SU-DHL-6 (cell line): ENCODE measurements at regions not wholly inside any gene's neighbourhood (a gene's known extent, or its start where the extent isn't known, plus 50 kb on each side); places are given as distances from the start of the nearest gene placed in this dataset.
"Not testable (repeated sequence)": the region's sequence is repeated elsewhere in the genome, so short reads cannot be mapped to it uniquely, and the experiment has no call there.

ENCODE experiments used
- H2AFZ ChIP-seq: fragments of 200-600 bp; sonication (generic); 2 replicates; pipeline ENCODE4 v1.6.1; 2014; ENCODE audit warnings: low read depth, mild to moderate bottlenecking, moderate library complexity, mixed read lengths, antibody characterized with exemption, low read length; ENCODE audit not compliant: severe bottlenecking
- H3F3A ChIP-seq: fragments of 200-600 bp; shearing (Covaris generic); 2 replicates; pipeline ENCODE4 v1.6.0; 2016; ENCODE audit warnings: antibody characterized with exemption, mild to moderate bottlenecking; ENCODE audit not compliant: insufficient read depth
- H3K27ac ChIP-seq: fragments of 200-600 bp; sonication (generic); 2 replicates; pipeline ENCODE4 v1.5.1; 2016; ENCODE audit warnings: low read depth, mild to moderate bottlenecking, low read length, moderate library complexity, mixed read lengths
- H3K27me3 ChIP-seq: fragments of 200-600 bp; sonication (generic), shearing (Covaris generic); 2 replicates; pipeline ENCODE4 v1.6.0; 2014; ENCODE audit warnings: mild to moderate bottlenecking, low read length
- H3K36me3 ChIP-seq: fragments of 200-600 bp; sonication (generic); 2 replicates; pipeline ENCODE4 v1.6.1; 2014; ENCODE audit warnings: mild to moderate bottlenecking, low read length, mixed read lengths
- H3K4me2 ChIP-seq: fragments of 300-600, 200-600 bp; shearing (Covaris generic), sonication (generic); 2 replicates; pipeline ENCODE4 v1.6.0; 2014; ENCODE audit warnings: low read length, low read depth, mild to moderate bottlenecking; ENCODE audit not compliant: poor library complexity, severe bottlenecking
- H3K4me3 ChIP-seq: fragments of 200-600 bp; sonication (generic); 2 replicates; pipeline ENCODE4 v1.5.1; 2014; ENCODE audit warnings: antibody characterized with exemption, low read length, mild to moderate bottlenecking, mixed read lengths; ENCODE audit not compliant: insufficient read depth, poor library complexity, severe bottlenecking
- H3K79me2 ChIP-seq: fragments of 200-600 bp; sonication (generic); 2 replicates; pipeline ENCODE4 v1.6.1; 2014; ENCODE audit warnings: mild to moderate bottlenecking, low read length, moderate library complexity; ENCODE audit not compliant: insufficient read depth
- H3K9ac ChIP-seq: fragments of 200-600 bp; sonication (generic); 2 replicates; pipeline ENCODE4 v1.7.0; 2014; ENCODE audit warnings: mild to moderate bottlenecking, low read length
- H3K9me2 ChIP-seq: fragments of 200-600 bp; sonication (generic); replicated peaks from 2 replicates; pipeline ENCODE4 v1.6.1; 2014; ENCODE audit warnings: low read length; ENCODE audit not compliant: insufficient read depth
- H3K9me3 ChIP-seq: fragments of 200-600 bp; sonication (generic); 2 replicates; pipeline ENCODE4 v1.6.1; 2014; ENCODE audit warnings: low read length, mixed read lengths; ENCODE audit not compliant: insufficient read depth
- H4K20me1 ChIP-seq: fragments of 200-600 bp; sonication (generic); 2 replicates; pipeline ENCODE4 v1.6.1; 2014; ENCODE audit warnings: low read depth, mild to moderate bottlenecking, antibody characterized with exemption, low read length, moderate library complexity, mixed read lengths
- EZH2phosphoT487 ChIP-seq: fragments of 200-600 bp; sonication (generic), shearing (Covaris generic); conservative IDR thresholded peaks from 2 replicates; pipeline ENCODE4 v1.6.1; 2018; ENCODE audit warnings: mild to moderate bottlenecking, antibody characterized with exemption, low read length, moderate library complexity, mixed read lengths
- TF ChIP-seq, protein P1 (sequence below): fragments of 200-600 bp; sonication (generic); IDR thresholded peaks from one replicate; pipeline ENCODE4 v1.5.1; 2017; ENCODE audit warnings: antibody characterized with exemption, mild to moderate bottlenecking, low read length, moderate library complexity; ENCODE audit not compliant: insufficient read depth, poor library complexity, severe bottlenecking

DNA sequence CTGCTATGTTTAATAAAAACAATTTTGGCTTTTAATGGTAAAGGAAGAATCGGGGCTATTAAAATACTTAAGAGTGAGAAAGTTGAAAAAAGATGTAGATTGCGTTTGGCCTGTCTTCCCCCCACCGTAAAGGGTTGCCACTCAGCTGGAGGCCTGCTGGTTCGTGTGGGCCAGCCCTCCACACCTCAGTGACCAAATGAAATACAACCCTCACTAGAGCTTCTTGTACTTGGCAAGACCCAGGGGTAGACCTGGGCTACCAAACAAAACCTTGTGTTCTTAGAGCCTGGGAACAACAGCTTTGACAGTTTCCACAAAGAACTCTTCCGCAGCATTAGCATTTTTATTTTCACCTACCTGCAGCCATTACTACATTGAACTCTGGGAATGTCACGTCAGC, 152.8 kb upstream of the PABPC3 start:
- Histone ChIP-seq H3K4me3 (no peak overlapping the region), H3K9me2 (no peaks in the 10 kb centered on the region), H3K27ac (no peak overlapping the region), H3K27me3 (no peaks in the 10 kb centered on the region), H3K9ac (no peak overlapping the region), H2AFZ (no peak overlapping the region), H3K9me3 (no peaks in the 10 kb centered on the region), H3K4me2 (no peak overlapping the region), H3K79me2 (no peaks in the 10 kb centered on the region), H3F3A (no peaks in the 10 kb centered on the region), H3K36me3 (no peaks in the 10 kb centered on the region), H4K20me1 (no peaks in the 10 kb centered on the region)
- TF ChIP-seq EZH2phosphoT487: no peak
- TF ChIP-seq, protein P1, sequence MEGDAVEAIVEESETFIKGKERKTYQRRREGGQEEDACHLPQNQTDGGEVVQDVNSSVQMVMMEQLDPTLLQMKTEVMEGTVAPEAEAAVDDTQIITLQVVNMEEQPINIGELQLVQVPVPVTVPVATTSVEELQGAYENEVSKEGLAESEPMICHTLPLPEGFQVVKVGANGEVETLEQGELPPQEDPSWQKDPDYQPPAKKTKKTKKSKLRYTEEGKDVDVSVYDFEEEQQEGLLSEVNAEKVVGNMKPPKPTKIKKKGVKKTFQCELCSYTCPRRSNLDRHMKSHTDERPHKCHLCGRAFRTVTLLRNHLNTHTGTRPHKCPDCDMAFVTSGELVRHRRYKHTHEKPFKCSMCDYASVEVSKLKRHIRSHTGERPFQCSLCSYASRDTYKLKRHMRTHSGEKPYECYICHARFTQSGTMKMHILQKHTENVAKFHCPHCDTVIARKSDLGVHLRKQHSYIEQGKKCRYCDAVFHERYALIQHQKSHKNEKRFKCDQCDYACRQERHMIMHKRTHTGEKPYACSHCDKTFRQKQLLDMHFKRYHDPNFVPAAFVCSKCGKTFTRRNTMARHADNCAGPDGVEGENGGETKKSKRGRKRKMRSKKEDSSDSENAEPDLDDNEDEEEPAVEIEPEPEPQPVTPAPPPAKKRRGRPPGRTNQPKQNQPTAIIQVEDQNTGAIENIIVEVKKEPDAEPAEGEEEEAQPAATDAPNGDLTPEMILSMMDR: no peak

DNA sequence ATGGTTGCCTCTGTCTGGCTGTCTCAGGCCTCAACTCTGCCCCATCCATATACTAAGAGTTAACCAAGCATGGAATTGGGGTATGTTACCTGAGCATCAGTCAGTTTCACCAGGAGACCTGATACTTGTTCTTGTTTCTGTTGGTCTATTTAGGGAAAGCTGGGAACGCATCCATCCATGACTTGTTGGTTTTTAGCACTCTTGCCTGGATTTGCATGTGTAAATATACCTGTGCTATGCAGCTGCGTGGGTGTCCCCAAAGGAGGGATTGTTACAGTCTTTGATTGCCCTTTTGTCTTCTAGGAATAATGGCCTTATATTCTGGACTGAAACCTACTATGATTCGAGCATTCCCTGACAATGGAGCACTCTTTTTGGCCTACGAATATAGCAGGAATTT, 151.9 kb upstream of the PABPC3 start:
- not testable (repeated sequence) for H3K27ac ChIP-seq, H3K79me2 ChIP-seq, H3K36me3 ChIP-seq, H3K9me2 ChIP-seq, H3K4me2 ChIP-seq, H4K20me1 ChIP-seq, H2AFZ ChIP-seq, H3F3A ChIP-seq, H3K9me3 ChIP-seq, H3K9ac ChIP-seq, H3K27me3 ChIP-seq, H3K4me3 ChIP-seq

DNA sequence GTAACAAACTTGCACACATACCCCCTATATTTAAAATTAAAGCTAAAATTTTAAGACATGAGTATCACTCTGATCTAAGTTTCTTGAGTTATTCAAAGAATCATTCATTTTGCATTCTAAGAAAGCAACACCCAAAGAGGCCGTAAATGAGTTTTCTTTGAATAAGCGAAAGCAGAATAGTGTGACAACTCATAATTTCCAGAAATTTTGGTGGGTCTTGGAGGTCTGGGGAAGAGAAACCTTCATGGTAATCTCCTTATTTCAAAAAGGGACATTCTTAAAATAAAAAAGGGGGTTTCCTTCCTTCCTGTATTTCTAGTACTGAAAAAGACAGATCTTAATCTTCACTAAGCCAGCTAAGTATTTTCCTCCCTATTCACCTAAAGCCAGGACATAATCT, 147.0 kb upstream of the PABPC3 start:
- not testable (repeated sequence) for H3K4me3 ChIP-seq, H4K20me1 ChIP-seq, H3K9me3 ChIP-seq, H3F3A ChIP-seq, H3K36me3 ChIP-seq, H3K9me2 ChIP-seq, H3K27me3 ChIP-seq, H3K79me2 ChIP-seq, H2AFZ ChIP-seq, H3K27ac ChIP-seq, H3K9ac ChIP-seq, H3K4me2 ChIP-seq

DNA sequence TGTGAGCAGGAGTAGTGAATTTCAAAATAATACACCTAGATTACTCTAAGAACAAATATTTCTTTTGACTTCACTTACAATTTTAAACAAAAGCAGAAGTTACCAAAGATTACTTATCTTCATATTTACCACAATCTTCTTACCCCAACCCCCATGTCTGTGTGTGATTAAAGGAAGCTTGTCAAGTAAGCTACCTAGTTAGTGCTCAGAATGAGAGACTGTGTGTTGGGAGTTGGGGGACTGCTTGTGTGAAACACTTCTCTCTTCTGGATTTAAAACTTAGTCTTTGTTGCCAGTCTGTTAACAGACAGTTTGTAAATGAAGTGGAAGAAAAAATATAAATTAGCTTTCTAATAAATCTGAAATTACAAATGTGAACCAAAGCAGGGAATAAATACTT, 145.3 kb upstream of the PABPC3 start:
- H3K27me3 ChIP-seq, H4K20me1 ChIP-seq, H3K9me2 ChIP-seq, H3K79me2 ChIP-seq, H3K4me3 ChIP-seq, H3F3A ChIP-seq, H3K9me3 ChIP-seq, H3K9ac ChIP-seq, H2AFZ ChIP-seq, H3K27ac ChIP-seq, H3K36me3 ChIP-seq, H3K4me2 ChIP-seq: not testable (repeated sequence)

DNA sequence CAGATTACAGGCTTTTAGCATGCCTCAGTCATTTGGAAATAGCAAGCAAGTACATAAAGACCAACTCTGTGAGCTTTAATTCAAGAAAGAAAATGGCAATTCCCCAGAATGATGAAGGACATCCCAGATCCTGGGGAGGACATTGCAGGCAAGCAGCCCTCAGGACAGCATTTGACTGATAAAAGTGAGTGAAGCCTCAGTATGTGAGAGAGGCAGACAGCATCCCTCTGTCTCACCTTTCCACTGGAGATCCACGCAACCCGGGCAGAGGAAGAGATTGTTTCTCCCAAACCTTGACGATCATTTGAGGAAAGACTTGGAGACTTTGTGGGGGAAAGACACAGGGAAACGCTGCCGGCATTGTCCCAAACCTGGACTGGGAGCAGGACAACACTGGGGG, 128.0 kb upstream of the PABPC3 start:
- H3K36me3 ChIP-seq, H3F3A ChIP-seq, H3K27ac ChIP-seq, H3K27me3 ChIP-seq, H4K20me1 ChIP-seq, H3K9ac ChIP-seq, H3K9me2 ChIP-seq, H3K79me2 ChIP-seq, H3K9me3 ChIP-seq, H2AFZ ChIP-seq, H3K4me2 ChIP-seq, H3K4me3 ChIP-seq: not testable (repeated sequence)

DNA sequence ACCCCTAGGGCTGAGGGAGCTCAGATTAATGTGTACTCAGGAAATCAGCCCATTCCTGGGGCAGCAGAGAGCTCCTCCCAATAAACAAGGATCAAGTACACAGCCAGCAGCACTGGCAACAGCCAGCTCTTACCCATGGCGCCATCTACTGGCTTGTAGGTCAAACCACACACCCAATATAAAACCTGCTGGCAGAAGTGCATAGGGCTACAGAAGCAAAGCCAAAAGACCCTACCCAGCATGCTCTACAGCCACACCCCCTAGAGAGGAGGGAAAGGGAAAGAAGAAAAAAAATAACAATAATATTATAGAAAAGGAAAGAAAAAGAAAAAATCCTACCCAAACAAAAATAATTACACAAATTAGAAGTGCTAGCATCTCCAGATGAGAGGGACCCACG, 127.5 kb upstream of the PABPC3 start:
- H3K36me3 ChIP-seq, H3K27ac ChIP-seq: not testable (repeated sequence)

DNA sequence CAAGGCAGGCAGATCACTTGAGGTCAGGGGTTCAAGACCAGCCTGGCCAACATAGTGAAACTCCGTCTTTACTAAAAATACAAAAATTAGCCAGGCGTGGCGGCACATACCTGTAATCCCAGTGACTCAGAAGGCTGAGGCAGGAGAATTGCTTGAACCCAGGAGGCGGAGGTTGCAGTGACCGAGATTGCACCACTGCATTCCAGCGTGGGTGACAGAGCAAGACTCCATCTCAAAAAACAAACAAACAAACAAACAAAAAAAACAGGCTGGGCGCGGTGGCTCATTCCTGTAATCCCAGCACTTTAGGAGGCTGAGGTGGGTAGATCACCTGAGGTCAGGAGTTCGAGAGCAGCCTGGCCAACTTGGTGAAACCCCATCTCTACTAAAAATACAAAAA, 122.8 kb upstream of the PABPC3 start:
- not testable (repeated sequence) for H3K9me2 ChIP-seq, H2AFZ ChIP-seq, H3F3A ChIP-seq, H3K27ac ChIP-seq, H3K9me3 ChIP-seq, H3K9ac ChIP-seq, H3K79me2 ChIP-seq, H3K36me3 ChIP-seq, H3K4me3 ChIP-seq, H3K4me2 ChIP-seq, H4K20me1 ChIP-seq, H3K27me3 ChIP-seq

More for the DNA sequence above, 127.5 kb upstream of the PABPC3 start:
- H3F3A ChIP-seq, H3K27me3 ChIP-seq, H3K9ac ChIP-seq, H3K4me2 ChIP-seq, H3K9me3 ChIP-seq, H3K79me2 ChIP-seq, H2AFZ ChIP-seq, H3K4me3 ChIP-seq, H3K9me2 ChIP-seq, H4K20me1 ChIP-seq: not testable (repeated sequence)
